Keratinocyte (primary cell): ENCODE measurements at regions not wholly inside any gene's neighbourhood (a gene's known extent, or its start where the extent isn't known, plus 50 kb on each side); places are given as distances from the start of the nearest gene placed in this dataset.

Experiments
- DNase-seq: peaks from one replicate; pipeline ENCODE4 v3.0.0-alpha.2; 2011; ENCODE audit warnings: low read depth, missing footprints, low spot score
- FAIRE-seq: peaks from 2 replicates; lab custom pipeline; 2011; peaks lifted over from hg19 to GRCh38; lab: Jason Lieb, UNC
- H2AFZ ChIP-seq: 2 replicates; pipeline ENCODE4 v1.6.0; 2012; ENCODE audit warnings: low read length, control low read depth, inconsistent platforms; ENCODE audit not compliant: control insufficient read depth
- H3K27ac ChIP-seq: 2 replicates; pipeline ENCODE4 v1.5.1; 2011; ENCODE audit warnings: low read length; ENCODE audit not compliant: control insufficient read depth, insufficient read depth
- H3K27me3 ChIP-seq: 3 replicates; pipeline ENCODE4 v1.6.0; 2011; ENCODE audit warnings: low read length; ENCODE audit not compliant: control insufficient read depth, insufficient read depth; ENCODE audit errors: extremely low read depth
- H3K36me3 ChIP-seq, 2 experiments: 2 replicates in 1 of 2; 3 replicates in 1 of 2; pipeline ENCODE4 v1.5.1; 2011; ENCODE audit warnings: low read length in 2 of 2, mild to moderate bottlenecking in 1 of 2; ENCODE audit not compliant: control insufficient read depth in 2 of 2, insufficient read depth in 2 of 2; ENCODE audit errors: extremely low read depth in 1 of 2
- H3K4me1 ChIP-seq: 3 replicates; pipeline ENCODE4 v1.5.1; 2011; ENCODE audit warnings: low read length; ENCODE audit not compliant: control insufficient read depth, insufficient read depth; ENCODE audit errors: extremely low read depth
- H3K4me2 ChIP-seq: 3 replicates; pipeline ENCODE4 v1.6.0; 2011; ENCODE audit warnings: low read depth, low read length; ENCODE audit not compliant: control insufficient read depth, insufficient read depth; ENCODE audit errors: extremely low read depth
- H3K4me3 ChIP-seq, 3 experiments: fragments of 200-600 bp in 1 of 3; sonication (generic) in 1 of 3; 2 replicates in 2 of 3; 3 replicates in 1 of 3; pipeline ENCODE4 v1.5.1; 2011 to 2016; ENCODE audit warnings: low read length in 3 of 3, mild to moderate bottlenecking in 3 of 3, control low read depth in 2 of 3, inconsistent platforms in 1 of 3, low read depth in 1 of 3, mixed read lengths in 1 of 3, mixed run types in 1 of 3, moderate library complexity in 1 of 3; ENCODE audit not compliant: control insufficient read depth in 2 of 3, insufficient read depth in 2 of 3; ENCODE audit errors: extremely low read depth in 1 of 3
- H3K79me2 ChIP-seq: 2 replicates; pipeline ENCODE4 v1.6.0; 2012; ENCODE audit warnings: low read length; ENCODE audit not compliant: control insufficient read depth, insufficient read depth
- H3K9ac ChIP-seq: 3 replicates; pipeline ENCODE4 v1.6.0; 2011; ENCODE audit warnings: low read length; ENCODE audit not compliant: control insufficient read depth, insufficient read depth; ENCODE audit errors: extremely low read depth
- H3K9me1 ChIP-seq: 3 replicates; pipeline ENCODE4 v1.6.0; 2011; ENCODE audit warnings: low read length; ENCODE audit not compliant: control insufficient read depth, insufficient read depth; ENCODE audit errors: extremely low read depth
- H3K9me3 ChIP-seq: 2 replicates; pipeline ENCODE4 v1.5.1; 2012; ENCODE audit warnings: low read depth, low read length; ENCODE audit not compliant: control insufficient read depth
- H4K20me1 ChIP-seq: 3 replicates; pipeline ENCODE4 v1.6.0; 2011; ENCODE audit warnings: low read length; ENCODE audit not compliant: control insufficient read depth, insufficient read depth; ENCODE audit errors: extremely low read depth
- CTCF ChIP-seq, 3 experiments: IDR thresholded peaks in 1 of 3; conservative IDR thresholded peaks in 1 of 3; optimal IDR thresholded peaks in 1 of 3; 2 replicates in 2 of 3; 3 replicates in 1 of 3; pipeline versions ENCODE3 to v1.5.1; 2011; ENCODE audit warnings: low read length in 3 of 3, mild to moderate bottlenecking in 3 of 3, moderate library complexity in 2 of 3, control low read depth in 1 of 3, inconsistent platforms in 1 of 3; ENCODE audit not compliant: insufficient read depth in 2 of 3; ENCODE audit errors: extremely low read depth in 1 of 3
- EZH2 ChIP-seq: IDR thresholded peaks from one replicate; pipeline ENCODE4 v1.6.1; 2012; ENCODE audit warnings: inconsistent platforms, mild to moderate bottlenecking, low read length, moderate library complexity
- dilution Hi-C: fragments of 300-500 bp; cut with MboI; formaldehyde crosslinking; loops from one replicate; pipeline ENCODE4 v1.7.0; 2020; ENCODE audit warnings: low sequenced_read_pairs; ENCODE audit not compliant: extremely low pct_ligation_motif_present

- Histone ChIP-seq H3K9me3 (no peaks in the 10 kb centered on the region), H3K27ac (no peak overlapping the region), H3K9me1 (no peaks in the 10 kb centered on the region), H2AFZ (no peak overlapping the region), H3K79me2 (no peaks in the 10 kb centered on the region), H3K27me3 (peaks cover 25% of the 10 kb centered on the region), H3K4me1 (peaks cover 4% of the 10 kb centered on the region), H3K4me3 (no peak overlapping the region), H3K9ac (no peak overlapping the region), H3K4me2 (no peak overlapping the region), H4K20me1 (no peaks in the 10 kb centered on the region), H3K36me3 (no peaks in the 10 kb centered on the region)
- dilution Hi-C loops: no loop called here
- DNase-seq (no peak), FAIRE-seq (no peak)
- TF ChIP-seq CTCF (optimal IDR thresholded peaks at IDR 0.05 in 1 of 3, IDR thresholded peaks at IDR 0.05 in 1 of 3, conservative IDR thresholded peaks at IDR 0.05 in 1 of 3; ENCODE audit: extremely low read depth in 1 of 3, insufficient read depth in 2 of 3, low read length in 3 of 3): no peak
Measured at GRCh38 chr20:48194583-48194982, 409.3 kb upstream of the SULF2 start.

GRCh38 chr20:48193627-48194425 lies 408.5 kb upstream of the SULF2 start:
- Histone ChIP-seq H4K20me1 (no peaks in the 10 kb centered on the region), H3K9ac (no peak overlapping the region), H3K9me1 (no peaks in the 10 kb centered on the region), H2AFZ (no peak overlapping the region), H3K27ac (no peak overlapping the region), H3K4me2 (no peak overlapping the region), H3K79me2 (no peaks in the 10 kb centered on the region), H3K4me1 (peaks cover 6% of the 10 kb centered on the region), H3K27me3 (peaks cover 23% of the 10 kb centered on the region), H3K36me3 (no peaks in the 10 kb centered on the region), H3K9me3 (no peaks in the 10 kb centered on the region), H3K4me3 (no peak overlapping the region)
- DNase-seq (no peak), FAIRE-seq (no peak)
- TF ChIP-seq EZH2 (no peak), CTCF (optimal IDR thresholded peaks at IDR 0.05 in 1 of 3, IDR thresholded peaks at IDR 0.05 in 1 of 3, conservative IDR thresholded peaks at IDR 0.05 in 1 of 3; ENCODE audit: extremely low read depth in 1 of 3, insufficient read depth in 2 of 3, low read length in 3 of 3) (no peak)
- dilution Hi-C loops: no loop called here
